ENCODE measurements at regions not wholly inside any gene's neighbourhood (a gene's known extent, or its start where the extent isn't known, plus 50 kb on each side); places are given as distances from the start of the nearest gene placed in this dataset.
A peak's percentile ranks its signal among the peaks of the same experiment; 100 is the strongest.

DNA sequence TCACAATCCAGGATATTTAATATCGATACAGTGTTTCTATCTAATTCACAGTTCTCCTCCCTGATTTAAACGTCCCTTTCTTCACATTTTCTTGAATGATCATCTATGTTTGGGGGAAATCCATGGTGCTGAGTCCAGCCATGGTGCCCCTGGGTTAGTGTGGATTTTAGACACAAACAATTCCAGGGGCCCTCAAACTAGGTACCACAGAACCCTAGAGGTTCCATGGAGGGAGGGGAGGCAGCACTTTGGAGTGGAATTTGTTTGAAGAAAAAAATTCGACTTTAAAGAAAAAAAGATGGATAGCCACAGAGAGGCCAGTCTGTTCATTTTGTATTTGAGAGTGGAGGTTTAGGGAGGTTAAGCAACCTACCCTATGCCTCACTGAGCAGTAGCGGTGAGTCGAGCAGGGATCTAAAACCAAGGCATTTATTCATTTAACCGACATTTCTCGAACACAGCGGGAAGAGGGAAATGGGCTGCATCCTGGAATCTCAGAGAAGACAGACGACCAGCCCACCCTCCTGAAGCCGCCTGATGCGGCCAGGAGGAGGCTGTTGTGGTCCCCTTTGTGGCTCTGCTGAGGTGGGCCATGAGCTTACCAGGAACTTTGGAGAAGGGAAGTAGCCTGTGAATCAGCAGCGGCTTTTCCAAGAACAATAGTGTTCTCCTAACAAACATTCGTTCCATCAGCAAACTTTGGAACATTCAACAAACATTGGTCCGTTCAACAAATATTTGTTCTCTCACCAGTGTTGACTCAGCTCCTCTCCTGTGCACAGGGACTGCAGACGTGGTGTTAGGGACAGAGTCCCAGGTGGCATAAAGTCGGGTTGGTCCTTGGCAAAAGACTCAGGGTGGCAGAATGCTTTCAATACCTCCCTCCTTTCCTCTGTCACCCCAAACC, 103.5 kb upstream of the ZBTB40 start (continued):
- TF ChIP-seq JUNB (IDR thresholded peaks at IDR 0.05; ENCODE audit: unreplicated experiment) (no peak), EZH2phosphoT487 (IDR thresholded peaks at IDR 0.05; ENCODE audit: unreplicated experiment) (no peak), ZNF331 (CRISPR knock-in tag; IDR thresholded peaks at IDR 0.05; ENCODE audit: low read depth) (no peak), CTCF (conservative IDR thresholded peaks at IDR 0.05; ENCODE audit: low read depth in 2 of 2) (no peak), ZNF114 (CRISPR knock-in tag; IDR thresholded peaks at IDR 0.05) (no peak), STAT1 (IDR thresholded peaks at IDR 0.05; ENCODE audit: unreplicated experiment) (no peak)

DNA sequence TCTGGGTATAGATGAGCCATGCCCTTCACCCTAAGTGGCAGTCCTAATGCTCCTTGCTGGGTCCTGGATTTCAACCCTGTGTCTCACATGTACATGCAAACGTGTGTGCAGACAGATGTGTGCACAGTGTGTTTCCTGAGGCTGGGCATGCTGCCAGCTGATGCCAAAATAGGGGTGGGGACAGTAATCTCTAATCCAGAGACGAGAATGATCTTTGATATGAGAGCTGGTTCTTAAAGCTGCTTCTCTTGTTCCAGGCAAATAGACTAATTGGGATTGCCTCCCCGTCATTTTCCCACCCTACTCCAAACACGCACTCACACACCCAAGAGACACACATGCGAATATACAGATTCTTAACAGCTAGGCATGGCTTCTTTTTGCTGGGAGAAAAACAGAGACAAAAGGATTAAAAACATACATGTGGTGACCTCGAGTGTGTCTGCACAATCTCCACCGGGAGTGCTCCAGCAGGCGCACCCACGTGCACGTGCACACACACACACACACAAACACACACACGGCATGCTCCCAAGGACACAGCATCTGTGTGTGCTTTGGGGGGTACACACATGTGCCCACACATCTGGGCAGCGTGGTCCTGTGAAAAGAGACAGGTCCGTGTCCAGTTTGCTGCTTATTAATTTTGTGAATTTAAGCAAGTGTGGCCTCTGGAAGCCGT, 102.1 kb upstream of the ZBTB40 start:
- Mint-ChIP-seq H3K36me3 (ENCODE audit: low read depth) (no peaks in the 10 kb centered on the region), H3K9me3 (no peaks in the 10 kb centered on the region), H3K4me1 (peaks cover 33% of the 10 kb centered on the region), H3K27me3 (ENCODE audit: insufficient read depth, low read depth, poor library complexity) (peaks cover 22% of the 10 kb centered on the region), H3K4me3 (no peak overlapping the region), H3K27ac (no peak overlapping the region)
- TF ChIP-seq POLR2AphosphoS5 (IDR thresholded peaks at IDR 0.05; ENCODE audit: low read depth) (no peak), ZNF462 (CRISPR knock-in tag; IDR thresholded peaks at IDR 0.05) (no peak), EZH2 (IDR thresholded peaks at IDR 0.05; ENCODE audit: low read depth, unreplicated experiment) (no peak)
- TF ChIP-seq, protein P1, sequence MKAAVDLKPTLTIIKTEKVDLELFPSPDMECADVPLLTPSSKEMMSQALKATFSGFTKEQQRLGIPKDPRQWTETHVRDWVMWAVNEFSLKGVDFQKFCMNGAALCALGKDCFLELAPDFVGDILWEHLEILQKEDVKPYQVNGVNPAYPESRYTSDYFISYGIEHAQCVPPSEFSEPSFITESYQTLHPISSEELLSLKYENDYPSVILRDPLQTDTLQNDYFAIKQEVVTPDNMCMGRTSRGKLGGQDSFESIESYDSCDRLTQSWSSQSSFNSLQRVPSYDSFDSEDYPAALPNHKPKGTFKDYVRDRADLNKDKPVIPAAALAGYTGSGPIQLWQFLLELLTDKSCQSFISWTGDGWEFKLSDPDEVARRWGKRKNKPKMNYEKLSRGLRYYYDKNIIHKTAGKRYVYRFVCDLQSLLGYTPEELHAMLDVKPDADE (IDR thresholded peaks at IDR 0.05): no peak
- DNase-seq (ENCODE audit: low spot score) (no peak), ATAC-seq (no peak)
- Histone ChIP-seq H3K4me1 (ENCODE audit: insufficient read depth) (peaks cover 22% of the 10 kb centered on the region), H4K20me1 (replicated peaks; ENCODE audit: insufficient read depth) (no peaks in the 10 kb centered on the region), H3K4me2 (peak overlapping the region; percentile 89; the same call in 1 of the 2 replicates), H2AFZ (peak overlapping the region; percentile 99), H3F3A (replicated peaks; ENCODE audit: low read depth) (peaks cover 8% of the 10 kb centered on the region; the same call in 1 of the 2 replicates), H3K9me2 (ENCODE audit: insufficient read depth) (no peaks in the 10 kb centered on the region), H3K36me3 (ENCODE audit: insufficient read depth) (no peaks in the 10 kb centered on the region), H3K4me3 (no peak overlapping the region), H3K27me3 (ENCODE audit: insufficient read depth) (no peaks in the 10 kb centered on the region), H3K27ac (ENCODE audit: low read depth) (no peak overlapping the region), H3K79me2 (replicated peaks; ENCODE audit: insufficient read depth) (no peaks in the 10 kb centered on the region)
